NCI-H1436 (cell line): ENCODE measurements at regions not wholly inside any gene's neighbourhood (a gene's known extent, or its start where the extent isn't known, plus 50 kb on each side); places are given as distances from the start of the nearest gene placed in this dataset.
A peak's percentile ranks its signal among the peaks of the same experiment; 100 is the strongest.

Experiments
- DNase-seq: peaks from one replicate; lab custom pipeline; 2025; lab: John Stamatoyannopoulos, UW

DNA sequence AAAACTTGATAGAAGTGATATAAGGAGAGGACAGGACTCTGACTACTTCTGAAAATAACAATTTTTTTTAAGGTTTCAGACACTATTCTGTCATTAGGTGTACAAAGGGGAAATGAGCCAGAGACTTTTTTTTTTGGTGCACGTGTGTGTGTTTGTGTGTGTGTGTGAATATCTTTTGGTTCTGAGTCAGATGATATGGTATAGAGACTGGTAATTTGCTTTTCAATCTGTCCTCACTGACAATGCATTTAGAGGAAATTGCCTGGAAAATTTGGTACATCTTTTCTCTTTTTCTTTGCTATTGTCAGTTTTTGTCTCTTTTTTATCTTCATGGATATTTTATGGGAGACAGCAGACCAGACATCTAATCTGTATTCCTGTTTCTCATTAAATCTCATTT is 59.3 kb downstream of the DDIT4L start:
- no peak for DNase-seq

DNA sequence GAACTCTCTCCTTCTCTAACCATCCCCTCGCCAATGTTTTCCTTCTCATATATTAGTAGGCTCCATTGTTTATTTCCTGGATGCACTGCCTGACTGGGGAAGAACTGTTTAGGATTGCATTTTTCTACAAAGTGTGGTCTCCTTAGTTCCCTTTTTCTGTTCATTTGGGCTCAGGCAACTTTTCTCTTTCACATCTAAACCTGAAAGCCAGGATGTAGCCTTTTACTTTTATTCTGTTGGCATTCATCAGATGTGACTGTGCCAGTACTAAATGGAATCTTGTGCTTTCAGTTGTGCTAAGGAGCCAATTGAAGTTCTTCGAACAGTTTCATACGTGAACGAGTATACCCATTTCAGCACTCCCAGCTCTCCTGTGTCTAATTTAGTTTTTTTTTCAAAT is 59.8 kb downstream of the DDIT4L start:
- DNase-seq = no peak

DNA sequence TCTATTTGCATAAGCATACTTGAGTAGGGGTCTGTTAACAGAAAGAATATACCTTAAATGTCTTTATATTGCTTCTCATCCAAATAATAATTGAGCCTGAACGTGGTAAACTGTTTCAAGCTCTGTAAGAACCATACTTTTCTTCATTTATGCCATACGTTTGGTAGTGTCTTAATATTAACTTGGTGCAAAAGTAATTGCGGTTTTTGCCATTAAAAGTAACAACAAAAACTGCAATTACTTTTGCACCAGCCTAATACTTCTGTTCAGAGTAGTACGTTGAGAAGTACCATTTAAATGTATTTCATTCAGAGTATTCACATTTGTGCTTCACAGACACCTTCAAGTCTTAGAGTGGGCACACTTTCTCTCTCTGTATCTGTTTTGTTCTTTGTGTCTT is 60.5 kb downstream of the DDIT4L start:
- DNase-seq = no peak

DNA sequence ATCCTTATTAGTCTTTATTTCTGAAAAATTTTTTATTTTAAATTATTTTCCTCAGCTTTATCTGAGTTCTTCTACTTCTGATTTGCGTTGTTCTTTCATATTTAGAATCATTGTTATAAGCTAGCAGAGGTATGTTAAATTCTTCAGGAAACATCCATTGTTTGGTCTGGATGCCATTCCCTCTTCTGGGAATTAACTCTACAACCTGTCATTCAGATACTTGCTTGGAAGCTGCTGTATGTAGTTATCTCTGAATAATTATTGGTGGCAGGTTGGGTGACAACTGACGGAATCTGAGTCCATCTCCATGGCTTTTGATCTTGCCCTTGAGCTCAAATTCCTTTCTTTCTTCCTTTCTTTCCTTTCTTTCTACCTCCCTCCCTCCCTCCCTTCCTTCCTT is 61.9 kb downstream of the DDIT4L start:
- DNase-seq = no peak

DNA sequence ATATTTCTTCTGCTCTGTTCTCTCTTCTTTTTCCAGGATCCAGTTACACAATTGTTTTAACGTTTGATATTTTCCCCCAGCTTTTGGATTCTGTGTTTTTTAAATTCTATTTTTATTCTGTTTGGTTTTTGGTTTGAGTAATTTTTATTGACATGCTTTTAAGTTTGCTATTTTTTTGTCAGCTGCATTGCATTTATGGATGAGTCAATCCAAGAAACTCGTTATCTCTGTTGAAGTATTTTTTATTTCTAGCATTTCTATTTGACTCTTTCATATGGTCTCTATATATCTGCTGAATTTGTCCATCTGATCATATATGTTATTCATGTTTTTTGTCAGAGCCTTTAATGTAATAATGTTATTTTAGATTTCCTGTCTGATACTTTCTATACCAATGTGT is 65.6 kb downstream of the DDIT4L start:
- DNase-seq = no peak

DNA sequence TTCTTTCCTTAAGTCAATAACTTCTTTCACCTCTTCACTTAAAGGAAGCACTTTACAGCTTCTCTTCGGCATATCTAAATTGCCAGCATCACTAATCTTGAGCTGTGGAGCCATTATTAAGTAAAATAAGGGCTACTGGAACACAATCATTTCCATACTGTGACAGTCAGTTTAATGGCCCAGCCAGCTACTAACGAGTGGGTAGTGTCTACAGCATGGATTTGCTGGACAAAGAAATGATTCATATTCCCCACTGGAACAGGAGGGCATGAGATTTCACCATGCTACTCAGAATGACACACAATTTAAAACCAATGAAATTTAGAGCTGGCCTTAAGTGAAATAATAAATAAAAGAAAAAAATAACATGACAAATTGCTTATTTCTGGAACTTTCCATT is 72.1 kb downstream of the DDIT4L start:
- no peak for DNase-seq

DNA sequence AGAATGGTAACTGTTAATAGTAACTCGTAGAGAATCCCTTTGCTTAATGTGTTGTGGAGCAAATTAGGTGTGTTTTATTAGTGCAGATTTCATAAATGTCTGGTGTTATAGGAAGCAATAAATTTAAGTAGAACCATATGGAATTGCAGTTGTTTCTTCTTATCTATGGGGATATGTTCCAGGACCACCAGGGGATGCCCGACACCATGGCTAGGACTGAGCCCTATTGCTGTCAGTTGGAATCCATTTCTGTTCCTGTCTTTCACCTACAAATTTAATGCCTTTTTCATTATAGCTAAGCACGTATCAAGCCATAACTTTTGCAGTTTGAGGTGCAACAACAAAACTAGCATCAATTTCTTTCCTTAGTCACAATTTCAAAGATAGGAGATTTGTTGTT is 72.5 kb downstream of the DDIT4L start:
- DNase-seq = no peak

DNA sequence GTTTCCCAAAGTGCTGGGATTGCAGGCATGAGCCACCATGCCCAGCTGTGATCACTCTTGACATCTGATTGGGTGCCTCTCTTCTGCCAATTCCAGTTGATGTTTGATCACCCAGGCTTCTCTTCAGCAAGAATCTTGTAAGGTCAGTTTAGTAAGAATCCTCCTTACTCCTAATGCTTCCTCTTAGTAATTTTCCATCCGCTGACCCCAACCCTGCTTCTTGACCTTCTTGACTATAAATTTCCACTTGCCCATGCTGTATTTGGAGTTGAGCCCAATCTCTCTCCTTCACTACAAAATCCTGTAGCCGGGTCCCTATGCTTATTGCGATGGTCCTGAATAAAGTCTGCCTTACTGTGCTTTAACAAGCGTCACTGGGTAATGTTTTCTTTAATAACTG is 75.4 kb downstream of the DDIT4L start:
- DNase-seq = no peak

DNA sequence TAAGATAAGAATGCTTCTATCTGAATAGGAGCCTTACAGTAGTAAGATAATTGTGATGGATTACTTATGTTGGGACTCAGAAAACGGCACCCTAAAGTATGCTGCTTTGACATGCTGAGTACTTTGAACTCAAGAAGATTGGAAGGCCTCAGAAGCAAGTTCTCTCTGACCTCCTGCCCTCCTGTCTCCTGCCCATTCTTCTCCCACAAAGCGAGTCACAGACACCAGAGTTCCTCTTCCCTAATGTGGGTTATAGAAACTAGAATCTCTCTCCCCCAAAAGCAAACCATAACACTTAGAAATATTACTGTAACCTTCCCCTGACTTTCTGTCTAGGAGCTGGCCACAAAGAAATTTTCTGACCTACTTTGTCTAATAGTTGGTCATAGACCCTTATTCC is 76.5 kb downstream of the DDIT4L start:
- DNase-seq = no peak

DNA sequence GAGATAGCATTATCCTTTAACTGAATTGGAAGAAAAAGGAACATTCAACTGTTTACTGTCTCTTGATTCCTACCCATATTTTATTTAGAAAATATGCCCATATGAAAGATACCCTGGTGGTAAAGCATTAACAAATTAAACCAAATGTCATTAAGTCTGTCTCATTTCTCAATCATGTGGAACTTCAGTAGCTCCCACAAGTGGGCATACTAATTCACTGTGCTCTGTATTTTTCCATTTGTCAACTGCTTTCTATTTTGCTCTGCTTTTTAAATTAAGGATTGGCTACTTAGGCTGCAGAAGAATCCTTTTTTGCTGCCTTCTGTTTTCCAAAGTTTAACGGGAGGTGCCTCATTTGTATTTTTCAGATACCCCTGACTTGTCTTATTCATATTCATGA is 77.2 kb downstream of the DDIT4L start:
- no peak for DNase-seq

DNA sequence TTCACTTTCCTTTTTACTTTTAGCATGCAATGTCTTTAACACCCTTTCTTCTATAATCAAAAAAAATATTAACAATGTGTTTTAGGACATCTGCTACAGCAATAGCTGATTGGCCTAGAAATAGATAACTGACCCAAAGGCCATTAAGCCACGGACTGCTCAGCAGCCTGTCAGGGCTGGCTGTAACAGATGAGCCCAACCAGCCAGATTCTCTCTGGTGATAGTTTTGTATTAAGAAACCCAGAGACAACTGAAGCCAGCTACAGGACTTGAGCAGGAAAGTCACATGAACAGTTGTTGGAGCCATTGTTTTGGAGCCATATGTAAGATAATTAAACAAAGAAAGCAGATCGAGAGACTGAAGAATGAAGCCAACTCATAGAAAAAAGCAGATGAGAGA is 80.3 kb downstream of the DDIT4L start:
- DNase-seq = no peak

DNA sequence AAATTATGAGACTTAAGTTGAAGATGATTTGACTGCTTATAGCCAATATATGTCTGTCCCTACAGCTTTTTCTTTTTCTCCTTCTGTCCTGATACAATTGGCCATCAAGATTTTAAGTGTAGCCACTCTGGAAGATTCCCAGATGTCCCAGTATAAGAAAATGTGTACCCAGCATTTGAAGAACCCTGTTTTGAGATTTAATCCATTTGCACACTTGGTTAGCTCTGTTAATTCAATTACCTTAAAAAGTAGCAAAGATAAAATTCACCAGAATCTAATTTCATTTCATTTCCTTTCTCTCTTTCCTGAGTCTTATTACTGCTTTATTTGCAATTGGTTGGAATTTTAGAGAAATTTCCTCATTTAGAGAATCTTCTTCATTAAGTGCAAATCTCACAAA is 81.4 kb downstream of the DDIT4L start:
- no peak for DNase-seq

DNA sequence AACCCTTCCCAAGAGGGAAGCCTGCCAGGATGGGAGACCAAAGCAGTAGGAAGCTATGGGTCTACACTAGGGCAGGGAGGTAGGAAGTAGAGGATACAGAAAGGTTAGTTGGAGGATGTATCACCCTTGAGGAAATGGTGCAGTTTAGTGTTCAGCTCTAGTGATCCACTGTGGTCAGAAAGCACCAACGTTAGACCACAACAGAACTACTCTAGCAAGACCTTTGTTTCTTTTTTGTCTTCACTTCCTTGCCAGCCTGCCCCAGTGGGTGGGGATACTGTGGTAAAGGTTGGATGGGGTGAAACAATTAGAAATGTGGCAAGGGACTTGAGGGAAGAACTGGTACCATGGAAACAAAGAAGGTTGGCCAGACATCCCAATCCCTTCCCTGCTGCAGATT is 83.3 kb downstream of the DDIT4L start:
- no peak for DNase-seq

DNA sequence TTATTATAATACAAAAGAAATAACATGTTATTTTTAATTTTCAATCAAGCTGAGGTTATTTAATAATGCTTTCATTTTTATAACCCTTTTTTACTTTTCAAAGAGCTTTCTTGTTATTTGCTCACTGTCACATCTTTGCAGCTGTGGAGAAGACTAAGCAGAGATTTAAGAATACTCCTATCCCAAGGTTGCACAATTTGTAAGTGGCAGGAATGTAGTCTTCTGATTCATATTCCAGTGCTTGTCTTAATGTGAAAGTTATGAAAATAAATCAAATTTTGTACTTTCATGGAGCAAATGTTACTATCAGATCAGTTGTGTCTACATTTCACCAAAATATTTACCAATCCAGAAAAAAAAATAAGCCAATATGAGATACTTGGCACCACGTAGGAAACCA is 86.6 kb downstream of the DDIT4L start:
- DNase-seq = no peak

DNA sequence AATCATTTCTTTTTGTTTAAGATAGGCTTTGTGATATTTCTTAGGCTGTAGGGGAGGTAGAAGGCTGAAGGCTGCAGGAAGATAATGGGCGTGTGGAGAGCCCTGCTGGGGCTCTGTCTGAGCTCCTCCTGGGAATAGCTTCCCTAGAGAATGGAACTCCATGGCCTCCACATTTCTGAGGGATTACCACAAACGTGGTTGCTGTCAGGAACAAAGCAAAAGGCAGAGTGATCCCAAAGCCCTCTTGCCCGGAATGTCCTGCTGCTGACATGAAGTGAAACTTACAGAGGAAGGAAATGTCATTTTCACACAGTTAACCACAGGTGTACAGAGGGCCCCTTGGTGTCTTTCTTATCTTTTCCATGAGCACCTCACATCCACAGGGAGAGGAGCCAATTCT is 89.3 kb downstream of the DDIT4L start:
- DNase-seq = no peak

DNA sequence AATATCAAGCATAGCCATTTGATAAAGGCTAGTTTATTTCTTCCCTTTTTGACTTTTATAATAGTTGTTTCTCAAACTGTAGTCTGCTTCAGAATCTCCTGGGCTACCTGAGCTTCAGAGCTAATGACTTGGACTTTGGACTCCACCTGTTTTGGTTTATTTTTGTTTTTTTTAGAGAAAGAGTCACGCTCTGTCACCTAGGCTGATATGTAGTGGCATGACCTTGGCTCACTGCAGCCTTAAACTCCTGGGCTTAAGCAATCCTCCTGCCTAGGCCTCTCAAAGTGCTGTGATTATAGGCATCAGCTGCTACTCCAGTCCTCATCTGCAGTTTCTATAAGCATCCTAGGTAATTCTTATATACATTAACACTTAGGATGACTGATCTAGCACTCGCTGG is 90.5 kb downstream of the DDIT4L start:
- no peak for DNase-seq

DNA sequence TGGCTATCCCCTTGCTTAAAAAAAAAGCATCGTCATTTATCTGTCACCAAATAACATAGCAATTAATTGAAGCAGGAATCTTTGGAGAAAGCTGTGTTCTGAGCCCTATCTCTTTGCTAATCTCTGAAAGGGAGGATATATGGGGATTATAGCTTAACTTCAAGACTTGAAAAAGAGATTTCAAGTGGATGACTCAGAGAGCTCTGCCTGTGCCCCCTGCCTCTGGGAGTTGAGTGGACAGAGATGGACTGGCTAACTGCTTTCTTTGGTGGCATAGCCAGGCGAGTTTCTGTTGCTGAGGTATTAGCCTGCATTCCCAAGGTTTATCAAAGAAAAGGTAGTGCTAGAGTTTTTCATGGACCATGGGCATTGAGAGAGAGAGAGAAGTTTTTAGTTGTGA is 91.6 kb downstream of the DDIT4L start:
- no peak for DNase-seq

DNA sequence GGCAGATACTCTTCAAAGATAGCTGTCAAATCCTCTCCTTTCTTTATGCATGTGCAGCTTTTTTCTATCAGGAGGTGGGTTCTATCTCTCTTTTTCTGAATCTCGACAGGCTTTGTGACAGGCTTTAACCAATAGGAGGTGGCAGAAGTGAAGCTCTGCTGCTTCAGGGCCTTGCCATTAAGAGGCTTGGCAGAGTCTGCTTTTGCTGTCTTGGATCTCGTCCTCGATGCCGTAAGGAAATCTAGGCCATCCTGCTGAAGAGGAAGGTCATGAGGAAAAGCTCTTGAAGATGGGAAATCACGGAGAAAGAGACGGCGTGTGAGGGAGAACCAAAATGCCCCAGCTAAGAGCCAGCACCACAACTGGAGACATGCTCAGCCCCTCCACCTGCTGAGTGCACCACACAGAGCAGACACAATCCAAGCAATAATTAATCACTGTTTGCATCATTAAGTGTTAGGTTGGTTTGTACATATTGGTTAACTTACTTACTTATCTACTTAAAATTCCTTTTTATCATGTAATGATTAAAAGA is 92.2 kb downstream of the DDIT4L start:
- DNase-seq = no peak

DNA sequence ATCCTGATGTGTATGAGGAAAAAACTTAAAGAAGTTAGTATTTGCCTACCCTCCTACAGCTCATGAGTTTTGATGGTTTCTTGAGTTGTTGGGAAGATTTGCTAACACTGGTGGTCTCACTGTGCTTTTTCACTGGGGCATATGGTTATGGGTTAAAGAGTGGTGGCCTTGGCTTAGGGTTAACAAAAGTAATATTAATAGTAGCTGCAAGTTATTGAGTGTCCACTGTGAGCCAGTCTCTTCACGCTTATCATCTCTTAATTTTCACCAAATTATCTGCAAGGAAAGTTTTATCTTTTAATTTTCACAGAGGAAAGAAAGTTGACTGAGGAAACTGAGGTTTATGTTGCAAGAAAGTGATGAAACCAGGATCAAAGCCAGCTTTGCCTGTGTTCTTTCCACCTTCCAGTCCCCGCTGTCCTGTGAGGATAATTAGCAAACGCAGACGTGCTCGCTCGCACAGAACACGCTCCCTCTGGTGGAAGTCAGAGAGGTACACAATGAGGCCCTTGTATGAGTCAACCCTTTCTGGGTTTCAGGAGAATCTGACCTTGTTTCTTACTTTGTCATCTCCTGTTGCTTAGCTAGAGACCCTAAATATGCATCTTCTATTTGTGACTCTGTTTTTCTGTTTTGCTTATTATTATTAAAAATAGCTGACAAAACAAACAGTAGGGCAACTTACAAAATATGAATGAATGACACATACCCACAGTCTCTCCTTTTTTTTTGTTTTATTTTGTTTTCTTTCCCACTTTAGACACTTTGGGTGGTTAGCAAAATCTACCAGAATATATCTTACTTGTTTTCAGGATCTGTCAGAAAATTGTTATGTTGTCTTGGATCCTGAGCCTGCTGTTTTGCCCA is 94.3 kb downstream of the DDIT4L start:
- DNase-seq = peak; percentile 72

DNA sequence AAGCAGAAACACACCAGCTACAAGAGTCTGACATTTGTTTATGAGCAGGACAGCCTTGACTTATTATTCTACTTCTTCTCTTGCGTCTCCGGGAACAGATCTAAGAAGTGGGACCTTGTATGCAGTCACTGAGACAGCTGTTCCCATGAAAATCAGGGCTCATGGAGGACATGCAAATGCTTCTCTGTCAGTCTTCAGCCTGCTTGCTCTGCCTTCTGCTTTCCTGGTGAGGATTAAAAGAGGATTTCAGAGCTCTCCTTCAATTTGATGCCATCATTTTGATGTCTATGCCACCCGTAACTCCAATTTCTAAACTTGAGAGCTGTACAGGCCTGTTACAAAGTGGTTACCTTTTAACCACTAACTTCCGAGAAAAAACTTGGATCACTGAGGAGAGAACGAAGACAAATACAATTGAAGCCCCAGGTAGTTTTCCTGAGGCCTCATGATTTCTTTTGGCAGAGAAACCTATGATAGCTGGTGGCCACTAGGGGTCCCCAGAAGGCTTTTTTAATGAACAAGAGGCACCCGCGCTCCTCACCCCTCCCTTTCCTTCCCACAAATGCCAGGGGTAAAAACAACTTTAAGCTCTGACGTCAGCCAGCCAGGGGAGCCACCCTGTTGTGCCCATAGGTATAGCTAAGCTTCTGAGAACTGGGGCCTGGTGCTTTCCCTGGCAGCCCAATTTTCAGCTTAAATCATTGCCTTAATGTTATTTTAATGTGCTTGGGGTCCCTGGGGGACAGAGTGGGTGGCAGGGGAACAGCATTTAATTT is 97.0 kb downstream of the DDIT4L start:
- DNase-seq = peak; percentile 91

DNA sequence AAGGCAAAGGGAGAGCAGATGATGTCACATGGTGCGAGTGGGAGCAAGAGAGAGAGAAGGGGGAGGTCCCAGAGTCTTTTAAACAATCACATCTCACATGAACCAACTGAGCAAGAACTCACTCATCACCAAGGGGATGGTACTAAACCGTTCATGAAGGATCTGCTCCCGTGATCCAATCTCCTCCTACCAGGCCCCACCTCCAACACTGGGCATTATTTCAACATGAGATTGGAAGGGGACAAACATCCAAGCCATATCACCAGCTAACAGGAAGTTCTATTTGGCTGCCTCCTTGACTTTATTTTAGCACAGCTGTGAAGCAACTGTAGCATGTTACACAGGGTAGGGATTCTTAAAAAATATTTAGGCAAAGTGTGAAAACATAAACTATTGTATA is 102.5 kb downstream of the DDIT4L start:
- DNase-seq = no peak

DNA sequence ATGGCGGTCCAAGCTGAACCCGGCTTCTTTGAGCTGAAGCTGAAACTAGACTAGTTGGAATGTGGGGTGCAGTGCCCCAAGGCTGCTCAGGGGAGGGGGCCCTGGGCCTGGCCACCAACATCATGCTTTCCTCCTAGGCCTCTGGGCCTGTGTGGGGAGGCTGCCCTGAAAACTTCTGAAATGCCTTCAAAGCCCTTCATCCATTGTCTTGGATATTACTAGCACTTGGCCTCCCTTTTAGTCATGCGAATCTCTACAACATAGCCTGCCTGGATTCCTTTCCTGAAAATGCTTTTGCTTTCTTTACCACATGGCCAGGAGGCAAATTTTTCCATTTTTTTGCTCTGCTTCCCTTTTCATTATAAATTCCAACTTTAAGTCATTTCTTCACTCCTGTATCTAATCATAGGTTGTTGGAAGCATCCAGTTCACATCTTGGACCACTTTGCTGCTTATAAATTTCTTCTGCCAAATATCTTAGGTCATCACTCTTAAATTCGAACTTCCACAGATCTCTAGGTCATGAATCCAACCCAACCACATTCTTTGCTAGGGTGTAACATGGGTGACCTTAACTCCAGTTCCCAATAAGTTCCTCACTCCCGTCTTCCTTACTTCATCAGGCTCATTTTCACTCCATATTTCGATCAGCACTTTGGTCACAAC is 103.4 kb downstream of the DDIT4L start:
- no peak for DNase-seq

DNA sequence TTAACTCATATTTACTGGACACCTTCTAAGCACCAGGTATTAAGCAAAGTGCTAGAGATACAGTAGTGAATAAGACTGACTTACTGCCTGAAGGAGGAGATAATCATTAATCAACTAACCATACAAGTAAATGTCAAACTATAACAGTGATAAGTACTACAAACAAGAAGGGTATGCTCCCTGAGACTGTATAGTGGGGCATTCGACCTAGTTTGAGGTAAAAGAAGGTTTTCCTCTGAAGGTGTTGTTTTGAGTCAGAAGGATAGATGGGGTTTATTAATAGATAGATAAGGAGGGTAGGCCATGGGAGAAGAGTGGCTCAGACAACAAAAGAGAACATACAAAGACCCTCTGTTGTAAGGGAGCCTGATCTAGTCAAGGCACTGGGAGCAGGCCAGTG is 105.4 kb downstream of the DDIT4L start:
- no peak for DNase-seq
